ENCODE measurements at regions not wholly inside any gene's neighbourhood (a gene's known extent, or its start where the extent isn't known, plus 50 kb on each side); places are given as distances from the start of the nearest gene placed in this dataset.

GRCh38 chr13:22263185-22263584 lies 592.3 kb downstream of the FGF9 start:
- no TSS peak for BruUV-seq (replicated peaks)
- intact Hi-C loops (cut with micrococcal nuclease; ENCODE audit: unreplicated experiment), result no loop called here
- H3K4me3 ChIP-seq (ENCODE audit: low read depth in 2 of 2, low read length in 2 of 2), result no peak overlapping the region
- CTCF ChIA-PET, result no interaction called here
- no peaks in the 10 kb centered on the region for H3K4me1 ChIP-seq (ENCODE audit: control insufficient read depth, insufficient read depth, low read length)
- H3K27me3 ChIP-seq (ENCODE audit: control insufficient read depth, insufficient read depth, low read length), result no peaks in the 10 kb centered on the region
- H3K27ac ChIP-seq (ENCODE audit: low read length), result no peak overlapping the region
- H3K9me3 ChIP-seq (ENCODE audit: control insufficient read depth, insufficient read depth, low read depth, low read length), result no peaks in the 10 kb centered on the region
- no peak for TF ChIP-seq REST (IDR thresholded peaks at IDR 0.05; ENCODE audit: insufficient read depth in 1 of 2, low read depth in 2 of 2, low read length in 1 of 2)
- no peak for TF ChIP-seq POLR2AphosphoS5 (IDR thresholded peaks at IDR 0.05; ENCODE audit: low read depth, low read length)
- TF ChIP-seq SIN3A (IDR thresholded peaks at IDR 0.05; ENCODE audit: borderline replicate concordance, insufficient read depth, low read depth, low read length), result no peak
- no peak for TF ChIP-seq TCF7L2 (IDR thresholded peaks at IDR 0.05; ENCODE audit: low read depth, low read length)
- TF ChIP-seq, protein P1, sequence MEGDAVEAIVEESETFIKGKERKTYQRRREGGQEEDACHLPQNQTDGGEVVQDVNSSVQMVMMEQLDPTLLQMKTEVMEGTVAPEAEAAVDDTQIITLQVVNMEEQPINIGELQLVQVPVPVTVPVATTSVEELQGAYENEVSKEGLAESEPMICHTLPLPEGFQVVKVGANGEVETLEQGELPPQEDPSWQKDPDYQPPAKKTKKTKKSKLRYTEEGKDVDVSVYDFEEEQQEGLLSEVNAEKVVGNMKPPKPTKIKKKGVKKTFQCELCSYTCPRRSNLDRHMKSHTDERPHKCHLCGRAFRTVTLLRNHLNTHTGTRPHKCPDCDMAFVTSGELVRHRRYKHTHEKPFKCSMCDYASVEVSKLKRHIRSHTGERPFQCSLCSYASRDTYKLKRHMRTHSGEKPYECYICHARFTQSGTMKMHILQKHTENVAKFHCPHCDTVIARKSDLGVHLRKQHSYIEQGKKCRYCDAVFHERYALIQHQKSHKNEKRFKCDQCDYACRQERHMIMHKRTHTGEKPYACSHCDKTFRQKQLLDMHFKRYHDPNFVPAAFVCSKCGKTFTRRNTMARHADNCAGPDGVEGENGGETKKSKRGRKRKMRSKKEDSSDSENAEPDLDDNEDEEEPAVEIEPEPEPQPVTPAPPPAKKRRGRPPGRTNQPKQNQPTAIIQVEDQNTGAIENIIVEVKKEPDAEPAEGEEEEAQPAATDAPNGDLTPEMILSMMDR (IDR thresholded peaks at IDR 0.05), result no peak
- in situ Hi-C loops (cut with HindIII; ENCODE audit: low pct_unique_long_range_greater_than_20kb, low sequenced_read_pairs), result no loop called here
- POLR2A ChIA-PET, result interaction anchor here (0.6 kb wide), 1 partner anchor 9 kb away, joined by 13 read pairs; no protein-coding TSS in a partner anchor
- H3K36me3 ChIP-seq (ENCODE audit: control insufficient read depth, insufficient read depth, low read length), result no peaks in the 10 kb centered on the region
- no peak for DNase-seq (ENCODE audit: low read depth, low spot score)
- no peak for ATAC-seq

DNA sequence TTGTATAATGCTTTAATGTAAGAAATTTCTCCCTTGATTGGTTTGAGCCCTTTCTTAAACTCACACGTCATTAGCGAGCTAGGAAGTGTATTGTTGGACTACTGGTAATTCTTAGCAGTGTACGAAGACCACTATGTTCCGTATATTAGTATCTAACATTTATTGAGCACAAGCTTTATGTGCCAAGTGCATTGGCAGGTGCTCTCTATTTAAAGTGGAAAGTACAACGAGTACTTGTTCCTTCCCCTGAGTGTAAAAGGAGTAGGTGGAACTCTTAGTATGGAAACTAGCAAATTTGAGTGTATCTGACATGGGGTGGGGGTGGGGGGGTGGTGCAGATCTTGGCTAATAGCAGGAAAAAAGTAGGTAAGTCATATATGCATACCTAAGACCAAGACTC lies 594.7 kb downstream of the FGF9 start:
- no peak for DNase-seq (ENCODE audit: low read depth, low spot score)
- Histone ChIP-seq H3K4me1 (ENCODE audit: control insufficient read depth, insufficient read depth, low read length) (no peaks in the 10 kb centered on the region), H3K27me3 (ENCODE audit: control insufficient read depth, insufficient read depth, low read length) (no peaks in the 10 kb centered on the region), H3K9me3 (ENCODE audit: control insufficient read depth, insufficient read depth, low read depth, low read length) (no peaks in the 10 kb centered on the region), H3K27ac (ENCODE audit: low read length) (no peak overlapping the region), H3K4me3 (ENCODE audit: low read depth in 2 of 2, low read length in 2 of 2) (no peak overlapping the region), H3K36me3 (ENCODE audit: control insufficient read depth, insufficient read depth, low read length) (no peaks in the 10 kb centered on the region)
- in situ Hi-C loops (cut with HindIII; ENCODE audit: low pct_unique_long_range_greater_than_20kb, low sequenced_read_pairs) (no loop called here), intact Hi-C loops (cut with micrococcal nuclease; ENCODE audit: unreplicated experiment) (no loop called here)
- POLR2A ChIA-PET, result no interaction called here
- no peak for TF ChIP-seq SIN3A (IDR thresholded peaks at IDR 0.05; ENCODE audit: borderline replicate concordance, insufficient read depth, low read depth, low read length)
- TF ChIP-seq, protein P1 (IDR thresholded peaks at IDR 0.05), result no peak
- TF ChIP-seq POLR2AphosphoS5 (IDR thresholded peaks at IDR 0.05; ENCODE audit: low read depth, low read length), result no peak
- no peak for TF ChIP-seq REST (IDR thresholded peaks at IDR 0.05; ENCODE audit: insufficient read depth in 1 of 2, low read depth in 2 of 2, low read length in 1 of 2)
- TF ChIP-seq TCF7L2 (IDR thresholded peaks at IDR 0.05; ENCODE audit: low read depth, low read length), result no peak
- CTCF ChIA-PET, result no interaction called here
- BruUV-seq (replicated peaks), result no TSS peak
- ATAC-seq, result no peak
